ENCODE measurements at regions not wholly inside any gene's neighbourhood (a gene's known extent, or its start where the extent isn't known, plus 50 kb on each side); places are given as distances from the start of the nearest gene placed in this dataset.

DNA sequence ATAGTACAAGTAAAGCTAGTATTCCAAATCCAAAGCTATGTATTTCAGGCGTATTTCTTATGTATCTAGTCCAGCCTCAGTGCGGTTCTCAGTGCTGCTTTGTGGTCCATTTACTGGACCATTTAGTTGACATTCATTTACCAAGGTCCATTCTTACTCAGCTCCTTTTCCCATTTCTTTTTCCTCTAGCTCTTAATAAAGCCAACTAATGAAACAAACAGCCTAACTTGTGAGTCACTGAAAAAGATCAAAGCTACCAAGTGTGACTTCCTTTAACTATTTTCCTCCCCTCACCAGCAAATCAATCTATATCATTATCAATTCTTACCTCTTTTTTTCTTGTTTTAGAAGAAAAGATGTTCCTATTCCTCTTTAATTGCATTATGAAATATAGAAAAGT is 64.0 kb downstream of the CYB561 start:
- DNase-seq (ENCODE audit: low spot score), result no peak

Measured in AG20443 (cell line).